ENCODE measurements at regions not wholly inside any gene's neighbourhood (a gene's known extent, or its start where the extent isn't known, plus 50 kb on each side); places are given as distances from the start of the nearest gene placed in this dataset.

GRCh38 chr13:47508527-47509228 is 492.4 kb downstream of the SUCLA2 start:
- no peak overlapping the region for H3K4me3 ChIP-seq (ENCODE audit: insufficient read depth, low read depth, low read length)
- 82 to 87% methylated on average over 5 of the region's 5 CpGs for WGBS, 2 experiments
- H3K9me3 ChIP-seq (ENCODE audit: control insufficient read depth, low read length): no peaks in the 10 kb centered on the region
- H3K27ac ChIP-seq (ENCODE audit: insufficient read depth, low read depth, low read length, poor library complexity, severe bottlenecking): no peak overlapping the region
- no peaks in the 10 kb centered on the region for H3K36me3 ChIP-seq (ENCODE audit: control insufficient read depth, insufficient read depth, low read length)
- no peaks in the 10 kb centered on the region for H3K27me3 ChIP-seq (ENCODE audit: control insufficient read depth, insufficient read depth, low read length, poor library complexity, severe bottlenecking)
- H3K4me1 ChIP-seq (ENCODE audit: control insufficient read depth, insufficient read depth, low read length): no peaks in the 10 kb centered on the region

- Histone ChIP-seq H3K27me3 (ENCODE audit: control insufficient read depth, insufficient read depth, low read length, poor library complexity, severe bottlenecking) (no peaks in the 10 kb centered on the region), H3K4me3 (ENCODE audit: insufficient read depth, low read depth, low read length) (no peak overlapping the region), H3K9me3 (ENCODE audit: control insufficient read depth, low read length) (no peaks in the 10 kb centered on the region), H3K36me3 (ENCODE audit: control insufficient read depth, insufficient read depth, low read length) (no peaks in the 10 kb centered on the region), H3K4me1 (ENCODE audit: control insufficient read depth, insufficient read depth, low read length) (peaks cover 13% of the 10 kb centered on the region), H3K27ac (ENCODE audit: insufficient read depth, low read depth, low read length, poor library complexity, severe bottlenecking) (no peak overlapping the region)
- WGBS, 2 experiments: 93 to 100% methylated on average over 1 to 2 of the region's 2 CpGs
These were observed 497.6 kb downstream of the SUCLA2 start for GRCh38 chr13:47503475-47503874.

GRCh38 chr13:47502166-47502565 is 498.9 kb downstream of the SUCLA2 start:
- peaks cover 17% of the 10 kb centered on the region for H3K4me1 ChIP-seq (ENCODE audit: control insufficient read depth, insufficient read depth, low read length)
- H3K9me3 ChIP-seq (ENCODE audit: control insufficient read depth, low read length): no peaks in the 10 kb centered on the region
- no peak overlapping the region for H3K27ac ChIP-seq (ENCODE audit: insufficient read depth, low read depth, low read length, poor library complexity, severe bottlenecking)
- H3K4me3 ChIP-seq (ENCODE audit: insufficient read depth, low read depth, low read length): no peak overlapping the region
- WGBS, 2 experiments: 70 to 76% methylated on average over 2 of the region's 2 CpGs
- H3K36me3 ChIP-seq (ENCODE audit: control insufficient read depth, insufficient read depth, low read length): no peaks in the 10 kb centered on the region
- no peaks in the 10 kb centered on the region for H3K27me3 ChIP-seq (ENCODE audit: control insufficient read depth, insufficient read depth, low read length, poor library complexity, severe bottlenecking)

- WGBS, 2 experiments: 92 to 93% methylated on average over 7 of the region's 7 CpGs
- Histone ChIP-seq H3K9me3 (ENCODE audit: control insufficient read depth, low read length) (no peaks in the 10 kb centered on the region), H3K4me3 (ENCODE audit: insufficient read depth, low read depth, low read length) (no peak overlapping the region), H3K4me1 (ENCODE audit: control insufficient read depth, insufficient read depth, low read length) (peaks cover 17% of the 10 kb centered on the region), H3K27ac (ENCODE audit: insufficient read depth, low read depth, low read length, poor library complexity, severe bottlenecking) (no peak overlapping the region), H3K36me3 (ENCODE audit: control insufficient read depth, insufficient read depth, low read length) (no peaks in the 10 kb centered on the region), H3K27me3 (ENCODE audit: control insufficient read depth, insufficient read depth, low read length, poor library complexity, severe bottlenecking) (no peaks in the 10 kb centered on the region)
These were observed 501.5 kb downstream of the SUCLA2 start for GRCh38 chr13:47499358-47500150.

GRCh38 chr13:47484548-47484947 is 516.5 kb downstream of the SUCLA2 start:
- Histone ChIP-seq H3K27me3 (ENCODE audit: control insufficient read depth, insufficient read depth, low read length, poor library complexity, severe bottlenecking) (no peaks in the 10 kb centered on the region), H3K36me3 (ENCODE audit: control insufficient read depth, insufficient read depth, low read length) (no peaks in the 10 kb centered on the region), H3K9me3 (ENCODE audit: control insufficient read depth, low read length) (no peaks in the 10 kb centered on the region), H3K4me3 (ENCODE audit: insufficient read depth, low read depth, low read length) (no peak overlapping the region), H3K4me1 (ENCODE audit: control insufficient read depth, insufficient read depth, low read length) (no peaks in the 10 kb centered on the region), H3K27ac (ENCODE audit: insufficient read depth, low read depth, low read length, poor library complexity, severe bottlenecking) (no peak overlapping the region)
- WGBS, 2 experiments: 87 to 100% methylated on average over 2 to 3 of the region's 3 CpGs

GRCh38 chr13:47481536-47481935 is 519.5 kb downstream of the SUCLA2 start:
- Histone ChIP-seq H3K27ac (ENCODE audit: insufficient read depth, low read depth, low read length, poor library complexity, severe bottlenecking) (no peak overlapping the region), H3K36me3 (ENCODE audit: control insufficient read depth, insufficient read depth, low read length) (no peaks in the 10 kb centered on the region)

GRCh38 chr13:47480951-47481350 is 520.1 kb downstream of the SUCLA2 start:
- WGBS, 2 experiments: 93% methylated on average over 3 of the region's 3 CpGs
- Histone ChIP-seq H3K4me3 (ENCODE audit: insufficient read depth, low read depth, low read length) (no peak overlapping the region), H3K27me3 (ENCODE audit: control insufficient read depth, insufficient read depth, low read length, poor library complexity, severe bottlenecking) (no peaks in the 10 kb centered on the region), H3K9me3 (ENCODE audit: control insufficient read depth, low read length) (no peaks in the 10 kb centered on the region), H3K36me3 (ENCODE audit: control insufficient read depth, insufficient read depth, low read length) (no peaks in the 10 kb centered on the region), H3K4me1 (ENCODE audit: control insufficient read depth, insufficient read depth, low read length) (no peaks in the 10 kb centered on the region), H3K27ac (ENCODE audit: insufficient read depth, low read depth, low read length, poor library complexity, severe bottlenecking) (no peak overlapping the region)

More at GRCh38 chr13:47481536-47481935, 519.5 kb downstream of the SUCLA2 start:
- Histone ChIP-seq H3K27me3 (ENCODE audit: control insufficient read depth, insufficient read depth, low read length, poor library complexity, severe bottlenecking) (no peaks in the 10 kb centered on the region), H3K4me1 (ENCODE audit: control insufficient read depth, insufficient read depth, low read length) (no peaks in the 10 kb centered on the region), H3K9me3 (ENCODE audit: control insufficient read depth, low read length) (no peaks in the 10 kb centered on the region), H3K4me3 (ENCODE audit: insufficient read depth, low read depth, low read length) (no peak overlapping the region)

GRCh38 chr13:47480121-47480520 is 521.0 kb downstream of the SUCLA2 start:
- Histone ChIP-seq H3K4me1 (ENCODE audit: control insufficient read depth, insufficient read depth, low read length) (no peaks in the 10 kb centered on the region), H3K4me3 (ENCODE audit: insufficient read depth, low read depth, low read length) (no peak overlapping the region), H3K9me3 (ENCODE audit: control insufficient read depth, low read length) (no peaks in the 10 kb centered on the region), H3K36me3 (ENCODE audit: control insufficient read depth, insufficient read depth, low read length) (no peaks in the 10 kb centered on the region), H3K27ac (ENCODE audit: insufficient read depth, low read depth, low read length, poor library complexity, severe bottlenecking) (no peak overlapping the region), H3K27me3 (ENCODE audit: control insufficient read depth, insufficient read depth, low read length, poor library complexity, severe bottlenecking) (no peaks in the 10 kb centered on the region)
- 85 to 89% methylated on average over 4 of the region's 4 CpGs for WGBS, 2 experiments

- no peak overlapping the region for H3K27ac ChIP-seq (ENCODE audit: insufficient read depth, low read depth, low read length, poor library complexity, severe bottlenecking)
- no peaks in the 10 kb centered on the region for H3K27me3 ChIP-seq (ENCODE audit: control insufficient read depth, insufficient read depth, low read length, poor library complexity, severe bottlenecking)
- H3K36me3 ChIP-seq (ENCODE audit: control insufficient read depth, insufficient read depth, low read length): no peaks in the 10 kb centered on the region
- H3K9me3 ChIP-seq (ENCODE audit: control insufficient read depth, low read length): no peaks in the 10 kb centered on the region
- no peaks in the 10 kb centered on the region for H3K4me1 ChIP-seq (ENCODE audit: control insufficient read depth, insufficient read depth, low read length)
- no peak overlapping the region for H3K4me3 ChIP-seq (ENCODE audit: insufficient read depth, low read depth, low read length)
These were observed 522.1 kb downstream of the SUCLA2 start for GRCh38 chr13:47478985-47479384.

- WGBS, 2 experiments: 85 to 93% methylated on average over 11 of the region's 11 CpGs
- no peaks in the 10 kb centered on the region for H3K36me3 ChIP-seq (ENCODE audit: control insufficient read depth, insufficient read depth, low read length)
- no peak overlapping the region for H3K4me3 ChIP-seq (ENCODE audit: insufficient read depth, low read depth, low read length)
- H3K27ac ChIP-seq (ENCODE audit: insufficient read depth, low read depth, low read length, poor library complexity, severe bottlenecking): no peak overlapping the region
- H3K27me3 ChIP-seq (ENCODE audit: control insufficient read depth, insufficient read depth, low read length, poor library complexity, severe bottlenecking): no peaks in the 10 kb centered on the region
- no peaks in the 10 kb centered on the region for H3K9me3 ChIP-seq (ENCODE audit: control insufficient read depth, low read length)
- no peaks in the 10 kb centered on the region for H3K4me1 ChIP-seq (ENCODE audit: control insufficient read depth, insufficient read depth, low read length)
These were observed 525.6 kb downstream of the SUCLA2 start for GRCh38 chr13:47475441-47475948.
